ENCODE measurements at regions not wholly inside any gene's neighbourhood (a gene's known extent, or its start where the extent isn't known, plus 50 kb on each side); places are given as distances from the start of the nearest gene placed in this dataset.

DNA sequence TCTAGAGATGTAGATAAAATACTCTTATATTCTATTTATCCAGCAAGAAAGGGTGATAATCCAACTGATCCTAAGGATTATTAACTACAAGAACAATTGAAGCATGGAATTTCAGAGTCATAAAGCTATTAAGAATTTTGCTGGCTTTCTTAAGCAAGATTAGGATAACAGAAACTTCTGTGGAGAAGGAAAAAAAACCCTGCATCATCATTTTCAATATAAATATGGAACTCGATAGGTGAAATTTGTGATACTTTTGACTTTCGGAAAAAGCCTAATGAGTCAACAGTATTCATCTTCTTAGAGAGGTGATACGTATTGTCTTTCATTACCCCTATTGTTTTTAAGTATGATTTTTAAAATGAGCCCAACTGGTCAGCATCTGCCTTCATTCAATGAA lies 593.3 kb downstream of the CPS1 start:
- no peak for TF ChIP-seq GATA2 (IDR thresholded peaks at IDR 0.05; ENCODE audit: low read depth, low read length)
- TF ChIP-seq GATA3 (IDR thresholded peaks at IDR 0.05; ENCODE audit: low read depth, low read length): no peak
